M059J (cell line): ENCODE measurements at regions not wholly inside any gene's neighbourhood (a gene's known extent, or its start where the extent isn't known, plus 50 kb on each side); places are given as distances from the start of the nearest gene placed in this dataset.
A peak's percentile ranks its signal among the peaks of the same experiment; 100 is the strongest.

Experiments used
- DNase-seq: peaks from one replicate; pipeline ENCODE4 v3.0.0-alpha.2; 2012; ENCODE audit warnings: low read depth

- no peak for DNase-seq
Observed at GRCh38 chr11:27193434-27194225, 153.0 kb downstream of the BBOX1 start.

GRCh38 chr11:27192184-27192583 is 151.6 kb downstream of the BBOX1 start:
- DNase-seq: no peak

GRCh38 chr11:27191639-27192038 is 151.0 kb downstream of the BBOX1 start:
- no peak for DNase-seq

- no peak for DNase-seq
Observed at GRCh38 chr11:27188696-27189095, 148.1 kb downstream of the BBOX1 start.

- DNase-seq: no peak
Observed at GRCh38 chr11:27187848-27188621, 147.4 kb downstream of the BBOX1 start.

GRCh38 chr11:27187075-27187847 is 146.6 kb downstream of the BBOX1 start:
- no peak for DNase-seq

GRCh38 chr11:27186580-27186979 is 146.0 kb downstream of the BBOX1 start:
- DNase-seq: no peak

- DNase-seq: peak; percentile 22
Observed at GRCh38 chr11:27184458-27185312, 144.1 kb downstream of the BBOX1 start.

- peak; percentile 71 for DNase-seq
Observed at GRCh38 chr11:27183672-27184457, 143.2 kb downstream of the BBOX1 start.

GRCh38 chr11:27179334-27179733 is 138.7 kb downstream of the BBOX1 start:
- no peak for DNase-seq

GRCh38 chr11:27178859-27179258 is 138.2 kb downstream of the BBOX1 start:
- DNase-seq: no peak
